GM18519 (cell line): ENCODE measurements at regions not wholly inside any gene's neighbourhood (a gene's known extent, or its start where the extent isn't known, plus 50 kb on each side); places are given as distances from the start of the nearest gene placed in this dataset.

ENCODE experiments used
- ATAC-seq: cut with Tn5 transposase; IDR thresholded peaks from one replicate; pipeline ENCODE4 v1.9.1; 2021; ENCODE audit warnings: mild to moderate bottlenecking, moderate library complexity; ENCODE audit not compliant: unreplicated experiment, low FRiP score

DNA sequence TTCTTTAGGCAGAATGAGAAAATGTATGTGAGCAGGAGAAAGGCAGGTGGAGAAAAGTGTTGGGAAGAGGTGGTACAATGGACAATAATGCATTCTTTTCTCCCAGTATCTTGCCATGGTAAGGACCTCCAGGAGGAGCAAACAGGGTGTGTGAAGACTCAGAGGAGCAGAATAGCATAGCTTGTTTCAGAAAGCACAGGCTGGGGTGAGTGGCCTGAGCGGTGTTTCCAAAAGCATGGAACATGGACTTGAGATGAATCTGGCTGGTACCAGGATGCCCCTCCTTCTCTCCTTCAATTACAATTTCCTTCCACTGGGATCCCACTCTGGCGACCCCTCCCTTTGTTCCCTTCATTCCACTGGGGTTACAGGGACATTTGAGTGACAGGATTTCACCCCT lies 123.4 kb upstream of the TNR start:
- no peak for ATAC-seq

DNA sequence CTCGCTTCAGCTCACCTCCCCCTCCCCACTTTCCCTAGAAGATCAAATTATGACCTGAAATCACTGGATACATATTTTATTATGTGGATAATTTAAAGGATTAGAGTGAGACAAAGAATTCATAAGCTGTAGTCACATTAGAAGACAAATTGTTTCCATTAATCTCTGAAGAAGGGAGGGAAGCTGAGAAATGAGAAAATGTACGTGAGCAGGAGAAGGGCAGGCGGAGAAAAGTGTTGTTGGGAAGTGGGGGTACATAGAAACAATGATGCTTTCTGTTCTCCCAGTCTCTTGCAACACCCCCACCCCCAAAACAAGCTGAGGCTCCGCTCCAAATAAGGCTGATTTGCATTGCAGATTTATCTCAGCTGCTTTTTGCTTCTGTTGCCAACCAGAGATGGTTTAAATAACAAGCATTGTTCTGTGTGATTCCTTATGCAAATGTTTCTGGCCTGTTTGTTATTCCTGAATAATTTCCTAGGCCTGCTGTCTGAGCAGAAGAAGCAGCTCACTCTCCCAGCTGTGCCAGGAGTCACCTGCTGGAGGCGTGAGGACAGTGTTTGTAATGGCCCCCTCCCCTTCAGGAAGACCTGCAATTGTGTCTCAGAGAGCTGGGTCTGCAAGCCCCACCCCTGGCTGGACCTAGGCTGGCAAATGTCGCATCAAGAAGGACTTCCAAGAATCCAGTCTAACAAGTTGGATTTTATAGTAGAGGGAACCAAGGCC lies 121.8 kb upstream of the TNR start:
- ATAC-seq, result no peak

DNA sequence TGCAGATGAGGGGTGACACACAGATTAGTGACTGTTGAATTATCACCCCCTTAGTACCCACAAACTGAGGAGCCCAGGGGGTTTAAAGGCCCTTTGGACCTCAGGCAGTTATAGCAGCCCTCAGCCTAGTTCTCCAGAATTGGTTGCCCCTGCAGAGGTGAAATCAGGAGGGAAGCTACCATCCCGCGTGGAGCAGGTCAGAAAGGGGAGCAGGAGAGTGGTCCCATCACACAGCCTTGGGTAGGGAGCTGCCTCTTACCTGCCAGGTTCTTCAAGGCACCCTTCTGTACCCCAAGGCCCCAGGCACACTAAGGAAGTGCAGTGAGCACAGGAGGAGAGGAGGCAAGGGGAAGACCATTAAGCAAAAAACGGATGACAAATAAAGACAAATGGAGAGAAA lies 121.2 kb upstream of the TNR start:
- no peak for ATAC-seq

DNA sequence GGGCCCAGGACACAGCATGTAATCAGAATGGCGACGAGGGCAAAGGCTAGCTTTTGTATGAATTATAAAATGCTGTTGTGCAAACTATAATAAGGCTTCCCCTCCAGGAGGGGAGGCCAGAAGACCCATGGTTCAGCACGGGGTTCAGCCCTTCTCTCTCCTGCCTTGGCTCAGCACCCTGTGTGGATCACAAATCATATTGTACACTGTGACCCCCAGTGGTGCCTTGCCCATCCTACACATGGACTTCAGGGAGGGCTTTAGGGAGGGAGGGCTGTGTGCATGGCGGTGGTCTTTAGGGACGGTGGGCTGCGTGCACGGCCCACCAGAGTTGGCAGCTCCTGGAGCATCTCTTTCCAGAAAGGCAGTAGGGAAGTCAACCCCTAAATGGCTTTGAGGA lies 120.8 kb upstream of the TNR start:
- ATAC-seq, result no peak

DNA sequence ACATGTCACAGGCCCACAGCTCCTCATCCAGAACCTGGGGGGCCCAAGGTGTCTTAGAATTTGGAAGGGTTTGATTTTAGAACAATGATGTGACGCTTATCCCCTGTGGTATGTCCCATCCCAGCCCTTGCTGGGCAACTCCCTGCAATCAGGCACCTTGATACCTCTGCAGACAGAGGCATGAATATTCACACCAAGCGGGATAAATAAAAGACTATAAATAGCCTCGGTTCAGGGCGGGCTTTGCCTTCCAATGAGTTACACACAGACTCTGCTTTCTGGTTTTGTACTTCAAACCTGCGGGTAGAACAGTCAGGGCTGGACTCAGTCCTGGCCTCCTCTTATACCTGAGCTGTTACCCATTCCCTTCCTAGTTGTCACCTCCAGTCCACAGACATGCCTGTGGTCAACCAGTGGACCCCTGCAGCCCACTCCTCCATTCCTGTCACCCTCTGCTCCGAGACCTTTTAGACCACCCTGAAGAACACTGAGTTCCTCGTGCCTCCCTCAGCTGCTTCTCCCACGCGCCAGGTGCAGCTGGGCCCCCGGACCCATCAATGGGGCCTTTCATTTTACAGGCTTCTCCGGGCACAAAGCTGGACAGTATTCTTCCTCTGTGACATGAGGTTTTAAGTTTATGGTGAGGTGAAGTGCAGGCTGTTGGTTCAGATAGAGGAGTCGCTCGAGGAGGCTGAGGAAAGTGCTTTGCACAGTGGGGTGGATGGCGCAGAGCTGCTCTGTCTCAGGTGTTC lies 120.1 kb upstream of the TNR start:
- no peak for ATAC-seq

- ATAC-seq, result no peak
Measured at GRCh38 chr1:175862408-175862807, 119.0 kb upstream of the TNR start.

GRCh38 chr1:175861626-175862367 lies 118.4 kb upstream of the TNR start:
- no peak for ATAC-seq

GRCh38 chr1:175857756-175858155 lies 114.4 kb upstream of the TNR start:
- ATAC-seq, result no peak

DNA sequence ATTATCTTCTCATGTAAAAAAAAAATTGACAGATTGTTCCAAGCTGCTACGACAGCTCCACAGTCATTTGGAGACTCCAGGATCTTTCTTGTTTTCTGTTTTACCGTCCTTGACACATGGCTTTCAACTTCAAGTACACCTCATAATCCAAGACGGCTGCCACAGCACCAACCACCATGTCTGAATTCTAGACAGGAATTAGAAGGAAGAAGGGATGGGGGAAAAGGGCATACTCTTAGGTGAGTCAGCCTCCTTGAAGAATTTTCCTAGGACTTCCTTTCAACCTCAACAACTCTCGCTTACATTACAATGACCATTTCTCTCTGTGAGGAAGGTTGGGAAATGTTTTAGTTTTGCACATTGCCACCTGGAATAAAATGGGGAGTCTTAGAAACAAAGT lies 110.3 kb upstream of the TNR start:
- ATAC-seq, result no peak

GRCh38 chr1:175851749-175852148 lies 108.4 kb upstream of the TNR start:
- no peak for ATAC-seq

GRCh38 chr1:175848329-175848728 lies 104.9 kb upstream of the TNR start:
- ATAC-seq, result no peak

DNA sequence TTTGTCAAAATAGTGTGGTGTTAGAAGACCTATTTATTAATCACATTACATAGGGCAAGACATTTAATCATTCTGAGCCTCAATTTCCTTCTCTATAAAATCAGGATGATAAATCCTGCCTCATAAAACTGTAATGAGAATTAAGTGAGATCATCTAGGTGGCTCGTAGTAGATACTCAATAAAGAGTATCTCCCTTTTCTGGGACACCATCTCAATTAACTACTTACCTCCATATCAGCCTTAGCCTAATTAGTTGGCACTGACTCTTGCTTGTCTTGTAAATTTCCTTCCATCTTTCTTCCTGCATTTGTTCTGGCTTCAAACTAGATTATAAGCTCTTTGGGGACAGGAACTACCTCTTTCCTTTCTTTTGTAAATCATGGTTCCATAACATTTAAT lies 102.6 kb upstream of the TNR start:
- no peak for ATAC-seq

DNA sequence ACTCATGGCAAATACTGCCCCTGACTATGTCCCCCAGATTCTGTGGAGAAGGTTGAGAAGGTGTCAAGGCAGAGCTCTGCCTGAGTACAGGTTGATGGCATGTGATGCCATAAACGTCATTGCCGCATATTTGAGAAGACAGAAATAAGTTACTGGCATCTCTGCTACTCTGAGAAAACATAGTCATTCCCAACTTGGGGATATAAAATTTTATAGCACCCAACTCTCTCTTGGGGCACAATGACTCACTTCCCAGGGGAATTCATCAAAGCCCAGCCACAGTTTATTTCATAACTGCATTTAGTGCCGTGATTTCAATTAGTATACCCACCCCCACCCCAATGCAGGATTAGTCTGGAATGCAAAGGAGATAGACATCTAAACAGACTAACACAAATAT lies 101.9 kb upstream of the TNR start:
- ATAC-seq, result no peak

DNA sequence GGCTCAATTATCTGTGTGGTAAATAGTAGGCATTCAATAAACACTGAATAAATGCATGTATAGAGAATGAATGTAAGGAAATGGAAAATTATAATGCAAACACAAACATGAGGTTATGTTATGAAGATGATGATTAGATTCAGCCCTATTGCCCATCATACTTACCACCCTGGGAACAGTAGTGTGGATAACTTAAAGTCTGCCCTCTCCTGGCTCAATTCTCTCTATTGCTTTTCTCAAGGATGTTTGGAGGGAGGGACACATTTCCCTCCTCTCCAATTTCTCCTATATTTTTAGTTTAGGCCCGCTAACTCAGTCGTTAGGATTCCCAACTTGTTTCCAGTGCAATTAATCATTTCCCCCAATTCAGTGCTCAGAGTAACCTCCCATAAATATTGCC lies 101.5 kb upstream of the TNR start:
- no peak for ATAC-seq

DNA sequence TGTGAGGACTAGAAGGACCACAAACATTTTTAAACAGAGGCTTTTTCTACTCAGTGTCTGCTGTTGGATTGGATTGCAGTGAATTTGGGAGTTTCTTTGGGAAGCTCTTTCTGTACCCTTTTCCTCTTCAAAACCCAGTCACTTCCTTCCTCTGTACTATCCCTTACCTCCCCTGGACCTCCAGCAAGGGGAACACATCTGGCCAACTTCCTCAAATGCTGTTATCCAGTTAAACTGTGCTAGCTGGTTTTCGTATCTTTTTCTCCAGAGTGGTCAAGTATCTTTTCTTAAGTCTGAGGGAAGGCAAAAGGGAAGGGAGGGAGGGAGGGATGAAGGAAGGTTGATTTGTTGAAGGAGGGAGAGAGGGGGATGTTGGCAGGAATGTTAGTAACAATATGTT lies 99.2 kb upstream of the TNR start:
- no peak for ATAC-seq

DNA sequence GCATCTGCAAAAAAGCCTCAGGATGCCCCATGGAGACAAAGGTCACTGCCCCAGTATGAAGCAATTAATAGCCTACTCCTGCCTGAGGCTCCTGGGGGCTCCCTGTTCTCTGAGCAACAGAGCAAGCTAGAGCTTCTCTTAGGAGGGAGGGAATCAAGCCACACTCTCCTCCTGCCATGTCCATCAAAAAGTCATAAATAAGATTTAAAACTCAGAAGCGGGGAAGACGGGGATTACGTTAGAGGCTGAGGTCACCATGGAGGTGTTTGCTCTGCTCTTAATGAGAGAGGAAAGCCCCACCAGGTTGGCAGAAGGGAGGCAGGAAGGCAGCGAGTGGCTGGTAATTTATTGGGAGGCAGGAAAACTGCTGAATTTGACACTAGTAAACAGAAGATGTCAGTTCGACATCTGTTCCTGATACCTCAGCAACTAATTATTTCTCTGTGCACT lies 98.4 kb upstream of the TNR start:
- no peak for ATAC-seq

DNA sequence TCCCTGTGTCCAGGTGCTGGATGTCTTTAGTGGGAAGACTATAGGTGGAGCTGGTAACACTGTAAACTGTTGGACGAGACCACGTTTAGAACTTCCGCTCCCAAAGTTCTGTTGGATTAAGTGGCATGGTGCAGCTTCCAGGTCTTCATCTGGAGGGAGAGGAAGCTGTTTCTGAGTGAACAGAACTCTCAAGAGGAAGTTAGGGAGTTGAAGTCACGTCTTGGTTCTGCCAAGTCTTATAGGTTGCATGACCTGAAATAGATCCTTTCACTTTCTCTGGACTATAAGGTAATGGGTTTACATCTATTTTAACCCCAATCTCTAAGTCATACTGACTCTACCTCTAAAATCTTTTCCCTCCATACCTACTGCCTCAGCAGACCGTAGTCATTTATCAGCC lies 97.4 kb upstream of the TNR start:
- no peak for ATAC-seq

GRCh38 chr1:175839779-175840669 lies 96.6 kb upstream of the TNR start:
- ATAC-seq, result no peak

DNA sequence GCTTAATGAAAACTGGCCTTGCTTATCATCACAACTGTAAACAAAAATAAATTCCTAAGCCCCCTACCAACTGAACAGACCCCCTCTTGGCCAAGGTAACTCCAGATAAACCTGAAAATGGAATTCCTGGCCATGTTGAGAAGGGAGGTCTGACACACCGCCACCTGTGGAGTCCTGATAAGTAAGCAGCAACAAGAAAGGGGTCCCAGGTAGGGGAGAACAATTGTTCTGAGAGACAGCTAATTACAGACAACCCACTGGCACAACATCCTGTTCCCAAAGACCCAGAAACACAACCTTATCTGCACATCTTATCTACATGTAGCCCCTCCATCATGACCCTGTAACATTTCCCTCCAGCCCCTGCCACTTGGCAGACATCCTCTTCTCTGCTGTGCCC lies 91.2 kb upstream of the TNR start:
- ATAC-seq, result no peak

- no peak for ATAC-seq
Measured at GRCh38 chr1:175833951-175834350, 90.6 kb upstream of the TNR start.

- ATAC-seq, result no peak
Measured at GRCh38 chr1:175833502-175833901, 90.1 kb upstream of the TNR start.
